ENCODE measurements at regions not wholly inside any gene's neighbourhood (a gene's known extent, or its start where the extent isn't known, plus 50 kb on each side); places are given as distances from the start of the nearest gene placed in this dataset.

DNA sequence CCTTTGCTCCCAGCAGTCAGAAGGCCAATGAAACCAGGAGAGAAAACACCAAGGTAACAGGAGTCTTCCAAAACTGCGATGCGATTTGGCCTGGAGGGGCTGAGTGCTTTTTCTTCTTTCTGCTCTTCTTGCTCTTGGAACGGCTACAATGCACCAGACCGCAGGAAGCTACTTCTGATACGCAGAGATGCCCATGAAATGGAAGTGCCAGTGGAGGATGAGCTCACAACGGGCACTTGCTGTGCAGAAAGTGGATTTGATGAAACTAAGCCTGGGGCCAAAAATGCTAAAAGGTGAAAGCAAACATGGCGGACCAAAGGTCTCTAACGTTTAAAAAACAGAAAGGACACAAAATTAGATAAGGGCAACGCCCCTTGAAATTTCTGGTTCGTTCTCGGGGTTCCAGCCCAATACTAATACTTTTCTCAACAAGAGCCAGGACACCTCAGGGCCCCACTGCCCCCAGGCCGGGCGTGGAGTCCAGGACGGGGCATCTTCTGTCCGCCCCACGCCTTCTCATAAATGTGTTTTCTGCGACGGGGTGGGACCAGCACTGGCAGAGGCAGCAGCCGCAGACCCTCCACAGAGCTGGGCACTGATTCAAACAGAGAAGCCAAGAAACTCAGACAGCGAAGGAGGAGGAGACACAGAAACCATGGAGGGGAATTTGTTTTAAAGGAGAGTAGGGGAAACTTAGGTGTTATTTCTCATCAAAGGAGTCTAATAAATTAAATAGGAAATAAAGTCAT, 101.3 kb downstream of the CRYAA start:
- no peak for TF ChIP-seq EZH2 (IDR thresholded peaks at IDR 0.05; ENCODE audit: low read length, unreplicated experiment)
- no peak for TF ChIP-seq EZH2phosphoT487 (IDR thresholded peaks at IDR 0.05; ENCODE audit: borderline replicate concordance, low read length)
